Astrocyte (in vitro differentiated cells and primary cell): ENCODE measurements at regions not wholly inside any gene's neighbourhood (a gene's known extent, or its start where the extent isn't known, plus 50 kb on each side); places are given as distances from the start of the nearest gene placed in this dataset.

ENCODE experiments used
- EZH2 ChIP-seq: IDR thresholded peaks from 2 replicates; pipeline ENCODE4 v1.6.1; 2012; ENCODE audit warnings: mild to moderate bottlenecking, low read length, inconsistent platforms; ENCODE audit not compliant: insufficient read depth
- TF ChIP-seq, protein P1 (sequence below): IDR thresholded peaks from 2 replicates; pipeline ENCODE4 v1.5.1; 2011; ENCODE audit warnings: low read depth, mild to moderate bottlenecking, inconsistent platforms, low read length, moderate library complexity; ENCODE audit not compliant: insufficient read depth

DNA sequence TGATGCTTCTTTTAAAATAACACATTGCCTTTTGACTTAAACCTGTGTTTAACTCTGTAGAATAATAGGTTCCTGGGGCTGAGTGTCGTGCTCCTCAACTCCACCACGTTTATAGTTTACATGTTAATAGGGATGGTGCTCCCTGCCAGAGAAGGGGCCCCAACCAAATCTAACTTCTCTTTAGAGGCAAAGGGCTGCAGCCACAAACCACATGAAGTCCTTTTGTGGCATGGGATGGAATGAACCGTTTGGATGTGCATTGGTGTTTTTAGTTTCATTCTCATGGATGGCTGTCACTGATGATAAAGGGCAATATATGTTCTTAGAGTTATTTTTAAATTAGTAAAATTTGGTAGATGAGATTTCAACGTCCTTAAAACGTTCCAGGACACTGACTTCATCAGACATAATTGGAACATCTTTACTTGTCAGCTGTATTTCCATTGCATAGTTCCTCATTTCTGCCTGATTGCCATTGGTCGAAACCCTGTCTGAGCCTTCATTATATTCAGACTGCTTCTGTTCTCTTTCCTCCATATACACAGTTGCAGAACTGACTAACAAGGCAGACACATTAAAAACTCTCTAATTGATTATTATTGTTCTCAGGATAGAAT lies 60.4 kb upstream of the HPF1 start:
- TF ChIP-seq, protein P1, sequence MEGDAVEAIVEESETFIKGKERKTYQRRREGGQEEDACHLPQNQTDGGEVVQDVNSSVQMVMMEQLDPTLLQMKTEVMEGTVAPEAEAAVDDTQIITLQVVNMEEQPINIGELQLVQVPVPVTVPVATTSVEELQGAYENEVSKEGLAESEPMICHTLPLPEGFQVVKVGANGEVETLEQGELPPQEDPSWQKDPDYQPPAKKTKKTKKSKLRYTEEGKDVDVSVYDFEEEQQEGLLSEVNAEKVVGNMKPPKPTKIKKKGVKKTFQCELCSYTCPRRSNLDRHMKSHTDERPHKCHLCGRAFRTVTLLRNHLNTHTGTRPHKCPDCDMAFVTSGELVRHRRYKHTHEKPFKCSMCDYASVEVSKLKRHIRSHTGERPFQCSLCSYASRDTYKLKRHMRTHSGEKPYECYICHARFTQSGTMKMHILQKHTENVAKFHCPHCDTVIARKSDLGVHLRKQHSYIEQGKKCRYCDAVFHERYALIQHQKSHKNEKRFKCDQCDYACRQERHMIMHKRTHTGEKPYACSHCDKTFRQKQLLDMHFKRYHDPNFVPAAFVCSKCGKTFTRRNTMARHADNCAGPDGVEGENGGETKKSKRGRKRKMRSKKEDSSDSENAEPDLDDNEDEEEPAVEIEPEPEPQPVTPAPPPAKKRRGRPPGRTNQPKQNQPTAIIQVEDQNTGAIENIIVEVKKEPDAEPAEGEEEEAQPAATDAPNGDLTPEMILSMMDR, result no peak
- TF ChIP-seq EZH2, result no peak
